IPS-18c (cell line): ENCODE measurements at regions not wholly inside any gene's neighbourhood (a gene's known extent, or its start where the extent isn't known, plus 50 kb on each side); places are given as distances from the start of the nearest gene placed in this dataset.

ENCODE experiments used
- H3K4me3 ChIP-seq: 2 replicates; pipeline ENCODE4 v1.7.0; 2013; ENCODE audit warnings: low read depth, mild to moderate bottlenecking, low read length, moderate library complexity; ENCODE audit not compliant: insufficient read depth
- H3K9me3 ChIP-seq: one replicate; pipeline ENCODE4 v1.6.1; 2013; ENCODE audit warnings: mild to moderate bottlenecking, low read length, moderate library complexity; ENCODE audit not compliant: control insufficient read depth, insufficient read depth

- H3K4me3 ChIP-seq: no peak overlapping the region
- no peaks in the 10 kb centered on the region for H3K9me3 ChIP-seq
Observed at GRCh38 chr10:21314906-21315644, 210.4 kb downstream of the SKIDA1 start.

DNA sequence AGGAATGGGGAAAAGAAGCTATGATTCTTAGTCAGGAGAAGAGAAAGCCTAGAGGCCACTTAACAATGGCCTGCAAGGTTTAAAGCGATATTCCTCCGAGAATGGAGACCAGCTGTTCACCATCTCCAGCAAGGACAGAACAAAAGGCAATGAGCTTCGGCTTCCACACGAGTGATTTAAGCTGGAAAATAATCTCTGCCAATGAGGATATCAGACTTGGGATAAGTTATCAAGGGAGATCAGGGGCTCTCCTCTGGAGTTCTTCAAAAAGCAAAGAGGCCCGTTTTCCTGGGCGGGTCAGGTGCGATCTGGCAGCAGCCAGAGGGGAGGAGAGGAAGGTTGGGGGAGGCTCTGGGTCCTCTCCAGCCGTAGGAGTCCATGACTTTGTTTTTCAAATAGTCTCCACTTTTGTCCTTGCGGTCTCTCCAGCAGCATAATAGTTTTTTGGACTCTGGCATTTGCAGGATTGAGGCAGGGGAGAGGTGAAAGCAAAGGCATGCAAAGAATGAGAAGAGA is 211.3 kb downstream of the SKIDA1 start:
- Histone ChIP-seq H3K4me3 (0 out of 2 replicates have a peak overlapping the region, but pooled peaks have one; percentile 0), H3K9me3 (no peaks in the 10 kb centered on the region)

DNA sequence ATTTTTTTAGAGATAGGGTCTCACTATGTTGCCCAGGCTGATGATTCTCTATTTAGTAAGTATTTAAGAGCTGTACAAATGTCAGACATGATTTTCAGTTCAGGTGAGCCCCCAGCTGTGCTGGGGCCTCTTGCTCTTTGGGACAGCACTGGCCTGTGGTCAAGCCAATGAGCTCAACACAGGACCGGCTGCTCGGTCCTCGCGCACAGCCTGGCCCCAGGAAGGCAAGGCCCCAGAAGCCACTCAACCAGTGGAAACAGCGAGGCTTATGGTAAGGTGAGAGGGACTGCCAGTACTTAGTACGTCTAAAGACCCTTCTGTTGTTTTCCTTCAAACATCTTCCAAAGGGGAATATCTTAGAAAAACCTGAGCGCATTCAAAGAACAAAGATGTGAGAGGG is 211.8 kb downstream of the SKIDA1 start:
- Histone ChIP-seq H3K9me3 (no peaks in the 10 kb centered on the region), H3K4me3 (0 out of 2 replicates have a peak overlapping the region, but pooled peaks have one; percentile 0)

DNA sequence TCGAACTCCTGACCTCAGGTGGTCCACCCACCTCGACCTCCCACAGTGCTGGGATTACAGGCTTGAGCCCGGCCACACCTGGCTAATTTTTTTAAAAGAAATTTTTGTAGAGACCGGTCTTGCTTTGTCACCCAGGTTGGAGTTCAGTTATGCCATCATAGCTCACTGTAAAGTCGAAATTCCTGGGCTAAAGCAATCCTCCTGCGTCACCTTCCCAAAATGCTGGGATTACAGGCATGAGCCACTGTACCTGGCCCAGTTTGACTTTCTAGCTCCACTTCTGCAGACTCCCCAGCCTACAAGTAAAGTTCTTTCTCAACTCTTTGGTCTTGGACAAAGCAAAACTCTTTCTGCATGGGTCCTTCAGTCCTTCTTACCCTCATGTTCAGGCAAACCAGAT is 214.1 kb downstream of the SKIDA1 start:
- Histone ChIP-seq H3K4me3 (no peak overlapping the region), H3K9me3 (no peaks in the 10 kb centered on the region)

- no peak overlapping the region for H3K4me3 ChIP-seq
Observed at GRCh38 chr10:21309427-21309826, 216.1 kb downstream of the SKIDA1 start.

GRCh38 chr10:21308946-21309345 is 216.5 kb downstream of the SKIDA1 start:
- H3K4me3 ChIP-seq: no peak overlapping the region
- H3K9me3 ChIP-seq: no peaks in the 10 kb centered on the region

More at GRCh38 chr10:21309427-21309826, 216.1 kb downstream of the SKIDA1 start:
- H3K9me3 ChIP-seq: no peaks in the 10 kb centered on the region

- Histone ChIP-seq H3K9me3 (no peaks in the 10 kb centered on the region), H3K4me3 (no peak overlapping the region)
Observed at GRCh38 chr10:21308018-21308417, 217.5 kb downstream of the SKIDA1 start.

- Histone ChIP-seq H3K9me3 (no peaks in the 10 kb centered on the region), H3K4me3 (no peak overlapping the region)
Observed at GRCh38 chr10:21304608-21305007, 220.9 kb downstream of the SKIDA1 start.

DNA sequence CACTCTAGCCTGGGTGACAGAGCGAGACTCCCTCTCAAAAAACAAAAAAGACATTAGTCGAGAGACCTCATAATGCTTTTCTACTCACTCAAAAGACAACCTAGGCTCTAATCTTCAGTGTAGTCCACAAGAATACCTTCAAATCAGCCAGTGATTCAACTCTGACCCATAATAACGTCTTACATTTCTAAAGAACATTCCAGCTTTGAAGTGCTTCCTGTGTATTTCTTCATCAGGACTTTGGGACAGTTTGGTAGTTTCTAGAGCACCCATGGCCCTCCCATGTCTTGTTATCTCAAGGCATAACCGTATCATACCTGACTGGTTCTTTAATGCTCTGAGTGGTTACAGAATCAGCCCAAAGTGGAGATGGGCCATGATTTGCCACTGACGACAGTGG is 221.3 kb downstream of the SKIDA1 start:
- H3K9me3 ChIP-seq: no peaks in the 10 kb centered on the region
- H3K4me3 ChIP-seq: no peak overlapping the region

GRCh38 chr10:21300551-21300950 is 224.9 kb downstream of the SKIDA1 start:
- Histone ChIP-seq H3K4me3 (no peak overlapping the region), H3K9me3 (no peaks in the 10 kb centered on the region)

- Histone ChIP-seq H3K9me3 (no peaks in the 10 kb centered on the region), H3K4me3 (no peak overlapping the region)
Observed at GRCh38 chr10:21299330-21299729, 226.2 kb downstream of the SKIDA1 start.

DNA sequence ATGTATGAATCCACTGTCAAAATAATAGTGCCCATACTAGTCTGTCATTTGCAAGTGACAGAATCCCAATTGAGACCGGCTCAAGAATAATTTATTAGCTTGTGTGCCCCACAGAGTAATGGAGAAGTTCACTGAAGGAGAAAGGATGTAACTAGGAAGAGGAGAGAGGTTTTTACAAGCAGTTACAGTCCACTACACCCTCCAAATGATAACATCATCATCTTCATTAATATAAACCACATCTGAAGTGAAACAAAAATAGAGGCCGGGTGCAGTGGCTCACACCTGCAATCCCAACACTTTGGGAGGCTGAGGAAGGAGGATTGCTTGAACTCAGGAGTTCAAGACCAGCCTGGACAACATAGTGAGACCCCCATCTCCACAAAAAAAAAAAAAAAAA is 226.8 kb downstream of the SKIDA1 start:
- H3K4me3 ChIP-seq: no peak overlapping the region
- H3K9me3 ChIP-seq: no peaks in the 10 kb centered on the region

- no peaks in the 10 kb centered on the region for H3K9me3 ChIP-seq
Observed at GRCh38 chr10:21297603-21298383, 227.7 kb downstream of the SKIDA1 start.

GRCh38 chr10:21296575-21297355 is 228.7 kb downstream of the SKIDA1 start:
- Histone ChIP-seq H3K4me3 (no peak overlapping the region), H3K9me3 (no peaks in the 10 kb centered on the region)

More at GRCh38 chr10:21297603-21298383, 227.7 kb downstream of the SKIDA1 start:
- no peak overlapping the region for H3K4me3 ChIP-seq

GRCh38 chr10:21293518-21294356 is 231.7 kb downstream of the SKIDA1 start:
- H3K4me3 ChIP-seq: peak overlapping the region; percentile 1; the same call in 1 of the 2 replicates

DNA sequence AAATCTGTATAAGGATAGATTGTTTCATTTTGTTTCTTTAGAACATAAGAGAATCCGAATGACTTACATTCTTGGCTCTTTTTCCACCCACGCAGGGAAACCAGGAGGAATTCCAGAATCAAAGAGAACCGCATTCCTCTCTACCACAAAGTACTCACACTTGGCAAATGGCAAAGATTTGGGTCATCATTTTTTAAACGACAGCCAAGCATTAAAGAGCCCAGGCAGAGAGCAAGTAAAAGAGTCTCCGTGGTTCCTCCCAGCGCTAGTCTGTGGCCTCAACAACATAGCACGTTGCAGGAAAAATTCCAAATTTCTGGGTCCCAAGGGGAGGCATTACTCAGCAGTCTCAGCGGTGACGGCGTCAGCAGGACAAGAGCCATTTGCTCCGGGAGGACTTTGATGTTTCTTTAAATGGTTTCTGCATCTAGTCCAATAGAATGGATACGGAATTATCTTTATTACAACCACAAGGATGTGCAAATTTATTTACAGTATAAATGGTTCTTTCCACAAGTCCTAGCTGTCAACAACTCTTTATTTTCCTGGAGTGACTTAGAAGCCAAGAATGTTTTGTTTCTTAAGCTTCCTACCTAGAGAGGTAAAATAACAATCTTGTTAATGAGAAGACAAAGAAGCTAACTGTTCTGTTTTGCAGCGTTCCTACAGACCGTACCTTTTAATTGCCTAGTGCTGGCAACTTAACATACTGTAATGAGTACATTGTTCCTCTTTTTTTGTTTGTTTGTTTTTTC is 232.5 kb downstream of the SKIDA1 start:
- no peaks in the 10 kb centered on the region for H3K9me3 ChIP-seq
- peak overlapping the region; percentile 42; the same call in 1 of the 2 replicates for H3K4me3 ChIP-seq

More at GRCh38 chr10:21293518-21294356, 231.7 kb downstream of the SKIDA1 start:
- H3K9me3 ChIP-seq: no peaks in the 10 kb centered on the region
